ENCODE measurements at regions not wholly inside any gene's neighbourhood (a gene's known extent, or its start where the extent isn't known, plus 50 kb on each side); places are given as distances from the start of the nearest gene placed in this dataset.

- no peaks in the 10 kb centered on the region for H3K27me3 ChIP-seq (ENCODE audit: control insufficient read depth in 2 of 2, insufficient read depth in 2 of 2, low read length in 2 of 2)
- FAIRE-seq: no peak
- CTCF ChIA-PET: no interaction called here
- no peak overlapping the region for H3K27ac ChIP-seq (ENCODE audit: insufficient read depth, low read depth, low read length)
- H3K4me2 ChIP-seq (ENCODE audit: insufficient read depth, low read length): no peak overlapping the region
- no peaks in the 10 kb centered on the region for H3K9me3 ChIP-seq (replicated peaks; ENCODE audit: control insufficient read depth, insufficient read depth, low read length)
- H3K4me3 ChIP-seq (replicated peaks in 1 of 3; ENCODE audit: insufficient read depth in 1 of 3, low read depth in 1 of 3, low read length in 3 of 3): no peak overlapping the region
- no peak overlapping the region for H3K9ac ChIP-seq (replicated peaks; ENCODE audit: extremely low read depth, insufficient read depth, low read length)
- POLR2A ChIA-PET: no interaction called here
- no peaks in the 10 kb centered on the region for H3K36me3 ChIP-seq (ENCODE audit: control insufficient read depth in 2 of 2, extremely low read depth in 1 of 2, insufficient read depth in 2 of 2, low read length in 2 of 2)
- intact Hi-C loops (cut with micrococcal nuclease) (no loop called here), dilution Hi-C loops (cut with MboI; ENCODE audit: extremely low pct_ligation_motif_present, low sequenced_read_pairs) (no loop called here)
- TF ChIP-seq EZH2 (IDR thresholded peaks at IDR 0.05; ENCODE audit: borderline replicate concordance, low read depth, low read length, severe bottlenecking) (no peak), MYC (IDR thresholded peaks at IDR 0.05; ENCODE audit: low read depth, low read length) (no peak), POLR2A (IDR thresholded peaks at IDR 0.05; ENCODE audit: low read depth, low read length) (no peak), GATA2 (IDR thresholded peaks at IDR 0.05; ENCODE audit: insufficient read depth, insufficient read length, low read depth, low read length) (no peak), POLR2AphosphoS5 (IDR thresholded peaks at IDR 0.05; ENCODE audit: insufficient read depth, low read depth, low read length) (no peak), JUN (IDR thresholded peaks at IDR 0.05; ENCODE audit: borderline replicate concordance, insufficient read depth, insufficient read length, low read depth) (no peak), FOS (IDR thresholded peaks at IDR 0.05; ENCODE audit: borderline replicate concordance, insufficient read depth, low read length) (no peak)
- TF ChIP-seq, protein P1, sequence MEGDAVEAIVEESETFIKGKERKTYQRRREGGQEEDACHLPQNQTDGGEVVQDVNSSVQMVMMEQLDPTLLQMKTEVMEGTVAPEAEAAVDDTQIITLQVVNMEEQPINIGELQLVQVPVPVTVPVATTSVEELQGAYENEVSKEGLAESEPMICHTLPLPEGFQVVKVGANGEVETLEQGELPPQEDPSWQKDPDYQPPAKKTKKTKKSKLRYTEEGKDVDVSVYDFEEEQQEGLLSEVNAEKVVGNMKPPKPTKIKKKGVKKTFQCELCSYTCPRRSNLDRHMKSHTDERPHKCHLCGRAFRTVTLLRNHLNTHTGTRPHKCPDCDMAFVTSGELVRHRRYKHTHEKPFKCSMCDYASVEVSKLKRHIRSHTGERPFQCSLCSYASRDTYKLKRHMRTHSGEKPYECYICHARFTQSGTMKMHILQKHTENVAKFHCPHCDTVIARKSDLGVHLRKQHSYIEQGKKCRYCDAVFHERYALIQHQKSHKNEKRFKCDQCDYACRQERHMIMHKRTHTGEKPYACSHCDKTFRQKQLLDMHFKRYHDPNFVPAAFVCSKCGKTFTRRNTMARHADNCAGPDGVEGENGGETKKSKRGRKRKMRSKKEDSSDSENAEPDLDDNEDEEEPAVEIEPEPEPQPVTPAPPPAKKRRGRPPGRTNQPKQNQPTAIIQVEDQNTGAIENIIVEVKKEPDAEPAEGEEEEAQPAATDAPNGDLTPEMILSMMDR (IDR thresholded peaks at IDR 0.05; ENCODE audit: extremely low read depth in 1 of 2, insufficient read depth in 1 of 2, low read depth in 1 of 2, low read length in 2 of 2): no peak
- TF ChIP-seq, protein P2, sequence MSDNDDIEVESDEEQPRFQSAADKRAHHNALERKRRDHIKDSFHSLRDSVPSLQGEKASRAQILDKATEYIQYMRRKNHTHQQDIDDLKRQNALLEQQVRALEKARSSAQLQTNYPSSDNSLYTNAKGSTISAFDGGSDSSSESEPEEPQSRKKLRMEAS (IDR thresholded peaks at IDR 0.05; ENCODE audit: insufficient read depth, insufficient read length): no peak
- no peak for DNase-seq (ENCODE audit: low read depth, low spot score)
- no peak overlapping the region for H2AFZ ChIP-seq (ENCODE audit: low read depth, low read length)
- no peaks in the 10 kb centered on the region for H3K79me2 ChIP-seq (ENCODE audit: control insufficient read depth, insufficient read depth, low read length)
- no peaks in the 10 kb centered on the region for H3K4me1 ChIP-seq (ENCODE audit: control insufficient read depth, extremely low read depth, insufficient read depth, low read length)
- H3K9me1 ChIP-seq (replicated peaks; ENCODE audit: control insufficient read depth, extremely low read depth, insufficient read depth, low read length): no peaks in the 10 kb centered on the region
- BruUV-seq (replicated peaks): no TSS peak
- no peaks in the 10 kb centered on the region for H4K20me1 ChIP-seq (replicated peaks; ENCODE audit: control insufficient read depth, extremely low read depth, insufficient read depth, low read length)
Observed at GRCh38 chr2:155060896-155061295, 362.4 kb downstream of the KCNJ3 start.
